KBM-7 (cell line): ENCODE measurements at regions not wholly inside any gene's neighbourhood (a gene's known extent, or its start where the extent isn't known, plus 50 kb on each side); places are given as distances from the start of the nearest gene placed in this dataset.

ENCODE experiments used
- DNase-seq: peaks from one replicate; pipeline ENCODE4 v3.0.0-alpha.2; 2015
- in situ Hi-C: fragments of 300-500 bp; cut with MboI; formaldehyde crosslinking; loops from 2 replicates; pipeline ENCODE4 v1.14.3; 2020; ENCODE audit warnings: low sequenced_read_pairs, low pct_unique_long_range_greater_than_20kb, mixed read lengths

DNA sequence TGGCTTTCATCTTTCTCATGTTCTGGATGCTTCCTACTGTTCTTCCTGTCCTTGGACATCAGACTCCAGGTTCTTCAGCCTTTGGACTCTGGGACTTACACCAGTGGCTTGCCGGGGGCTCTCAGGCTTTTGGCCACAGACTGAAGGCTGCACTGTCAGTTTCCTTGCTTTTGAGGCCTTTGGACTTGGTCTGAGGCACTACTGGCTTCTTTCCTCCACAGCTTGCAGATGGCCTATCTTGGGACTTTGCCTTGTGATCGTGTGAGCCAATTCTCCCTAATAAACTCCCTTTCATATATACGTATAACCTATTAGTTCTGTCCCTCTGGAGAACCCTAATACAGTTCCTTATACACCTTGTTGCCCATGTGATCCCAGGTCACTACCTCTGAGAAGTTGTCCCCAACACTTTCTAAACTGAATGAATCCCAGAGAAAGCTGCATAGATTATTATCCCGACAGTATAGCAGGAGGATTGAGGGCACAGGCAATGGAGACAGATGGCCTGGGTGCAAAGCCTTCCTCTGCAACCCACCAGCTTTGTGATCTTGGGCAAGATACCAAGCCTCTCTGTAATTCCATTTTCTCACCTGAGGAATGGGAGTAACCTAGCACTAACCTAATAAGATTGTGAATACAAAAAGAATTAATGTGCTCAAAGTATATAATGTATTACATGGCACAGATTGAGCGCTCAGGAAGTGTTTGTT is 449.6 kb upstream of the BRINP1 start:
- DNase-seq: no peak
- in situ Hi-C loops: no loop called here

DNA sequence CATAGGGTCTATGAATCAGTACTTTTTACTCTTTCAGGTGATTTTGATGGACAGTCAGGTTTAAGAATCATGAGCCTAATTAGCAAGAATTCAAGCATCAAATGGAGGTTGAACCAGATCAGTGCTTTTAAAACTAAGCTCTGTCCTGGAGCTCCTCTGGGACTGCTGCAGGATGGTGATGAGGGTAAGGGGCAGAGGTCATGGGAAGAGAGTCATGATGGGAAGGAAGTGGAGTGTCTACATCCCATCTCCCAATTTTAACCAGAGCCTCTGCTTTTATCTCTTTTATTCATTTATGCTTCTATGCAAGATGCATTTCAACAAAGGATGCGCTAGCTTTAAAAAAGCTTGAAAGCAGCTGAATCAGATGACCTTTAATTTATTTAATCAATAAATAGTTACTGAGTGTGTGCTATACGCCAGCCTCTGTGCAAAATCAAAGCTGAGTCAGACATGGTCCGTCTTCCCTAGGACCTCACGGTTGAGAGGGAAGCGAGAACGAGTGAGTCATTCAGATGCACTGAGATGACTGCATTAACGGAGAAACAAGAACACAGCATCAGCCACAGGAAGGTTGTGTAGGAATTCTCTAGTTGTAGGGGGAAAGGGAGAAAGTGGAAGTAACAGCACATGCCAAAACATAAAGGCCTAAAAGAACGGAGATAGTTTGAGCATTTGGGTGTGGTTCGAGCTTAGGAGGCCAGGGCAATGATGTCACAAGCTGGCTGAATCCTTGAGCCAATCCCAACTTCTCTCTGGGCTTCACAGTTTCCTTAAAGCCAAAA is 441.6 kb upstream of the BRINP1 start:
- in situ Hi-C loops: no loop called here
- no peak for DNase-seq

- DNase-seq: no peak
- in situ Hi-C loops: no loop called here
These were observed 434.4 kb upstream of the BRINP1 start for GRCh38 chr9:119803679-119804078.

GRCh38 chr9:119802621-119803020 is 433.4 kb upstream of the BRINP1 start:
- DNase-seq: no peak
- in situ Hi-C loops: no loop called here

- DNase-seq: no peak
- in situ Hi-C loops: no loop called here
These were observed 432.9 kb upstream of the BRINP1 start for GRCh38 chr9:119802133-119802532.

DNA sequence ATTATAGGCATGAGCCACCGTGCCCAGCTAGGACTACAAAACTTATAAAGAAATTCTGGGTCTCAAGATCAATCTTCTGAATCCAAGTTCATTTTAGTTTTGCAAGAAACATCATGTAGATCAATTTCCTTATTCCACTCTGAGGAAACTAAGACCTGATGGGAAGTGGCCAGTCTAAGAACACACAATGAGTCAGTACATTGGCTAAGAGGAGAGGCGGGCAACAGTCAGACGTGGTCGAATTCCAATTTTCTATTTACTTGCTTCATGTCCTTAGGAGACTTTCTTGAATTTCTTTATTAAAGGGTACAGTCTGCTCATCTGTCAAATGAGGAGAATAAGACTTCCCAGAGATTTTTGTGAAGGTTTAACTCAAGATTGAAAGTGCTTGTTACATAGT is 432.1 kb upstream of the BRINP1 start:
- in situ Hi-C loops: no loop called here
- no peak for DNase-seq

DNA sequence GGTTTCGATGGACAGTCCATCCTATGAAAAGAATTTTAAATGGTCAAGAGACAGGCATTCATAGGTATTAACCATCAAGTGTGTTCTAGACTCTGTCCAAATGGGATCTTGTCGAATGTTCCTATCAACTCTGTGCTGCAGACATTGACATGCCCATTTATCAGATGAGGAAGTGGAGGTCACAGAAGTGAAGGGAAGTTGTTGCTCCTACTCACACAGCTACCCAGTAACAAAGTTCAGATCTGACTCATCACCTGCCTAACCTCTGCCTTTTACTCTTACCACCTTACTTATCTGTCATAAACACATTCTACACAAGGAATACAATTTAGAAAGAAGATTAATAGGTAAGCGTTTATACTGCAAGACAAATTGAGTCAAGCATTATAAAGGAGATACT is 426.2 kb upstream of the BRINP1 start:
- in situ Hi-C loops: no loop called here
- DNase-seq: no peak

- in situ Hi-C loops: no loop called here
- DNase-seq: no peak
These were observed 425.6 kb upstream of the BRINP1 start for GRCh38 chr9:119794836-119795235.

GRCh38 chr9:119793218-119793617 is 424.0 kb upstream of the BRINP1 start:
- no peak for DNase-seq
- in situ Hi-C loops: no loop called here

GRCh38 chr9:119792242-119792641 is 423.0 kb upstream of the BRINP1 start:
- in situ Hi-C loops: no loop called here

GRCh38 chr9:119789987-119790386 is 420.8 kb upstream of the BRINP1 start:
- no peak for DNase-seq
- in situ Hi-C loops: no loop called here

More at GRCh38 chr9:119792242-119792641, 423.0 kb upstream of the BRINP1 start:
- DNase-seq: no peak

GRCh38 chr9:119788921-119789320 is 419.7 kb upstream of the BRINP1 start:
- in situ Hi-C loops: no loop called here

GRCh38 chr9:119781886-119782285 is 412.7 kb upstream of the BRINP1 start:
- DNase-seq: no peak
- in situ Hi-C loops: no loop called here

More at GRCh38 chr9:119788921-119789320, 419.7 kb upstream of the BRINP1 start:
- DNase-seq: no peak

GRCh38 chr9:119775410-119775809 is 406.2 kb upstream of the BRINP1 start:
- in situ Hi-C loops: no loop called here
- DNase-seq: no peak

- in situ Hi-C loops: no loop called here
- no peak for DNase-seq
These were observed 404.6 kb upstream of the BRINP1 start for GRCh38 chr9:119773823-119774222.

- in situ Hi-C loops: no loop called here
- no peak for DNase-seq
These were observed 402.1 kb upstream of the BRINP1 start for GRCh38 chr9:119771341-119771740.

DNA sequence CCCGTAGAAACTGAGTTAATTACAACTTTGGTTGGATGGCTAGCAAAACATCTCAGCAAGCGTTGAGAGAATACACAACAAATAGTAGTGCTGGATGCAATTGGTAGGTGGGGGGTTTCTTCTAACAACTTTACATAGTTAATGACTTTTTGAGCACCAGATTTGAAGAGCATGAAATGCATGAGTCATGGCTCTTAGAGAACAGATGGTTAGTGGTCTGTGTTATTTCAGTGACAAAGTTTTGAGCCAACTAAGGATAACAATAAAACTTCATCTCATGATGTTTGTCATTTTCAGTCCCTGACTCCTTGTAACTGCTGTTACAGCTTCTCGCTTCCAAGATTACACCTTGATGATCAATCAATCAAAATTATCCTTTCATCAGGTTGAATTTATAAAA is 399.0 kb upstream of the BRINP1 start:
- DNase-seq: no peak

GRCh38 chr9:119765632-119766175 is 396.5 kb upstream of the BRINP1 start:
- in situ Hi-C loops: no loop called here
- no peak for DNase-seq

More for the DNA sequence above, 399.0 kb upstream of the BRINP1 start:
- in situ Hi-C loops: no loop called here

DNA sequence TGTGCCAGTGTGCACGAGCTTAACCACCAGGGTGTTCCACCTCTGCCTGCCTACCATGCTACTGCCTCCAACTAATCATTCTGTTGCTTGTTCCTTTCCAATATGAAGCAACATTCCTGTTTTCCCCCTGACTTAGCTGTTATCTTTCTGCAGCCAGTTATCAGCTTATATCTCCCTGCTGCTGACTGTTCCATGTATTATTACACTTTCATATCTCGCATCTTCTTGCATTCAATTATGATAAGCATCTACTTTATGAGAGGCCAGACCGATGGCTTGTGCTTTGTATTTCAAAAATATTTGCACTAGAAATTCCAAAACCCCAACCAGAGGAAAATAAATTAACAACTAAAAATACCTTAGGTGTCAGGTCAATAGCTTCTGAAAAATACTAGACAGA is 394.0 kb upstream of the BRINP1 start:
- in situ Hi-C loops: no loop called here
- no peak for DNase-seq

GRCh38 chr9:119761812-119762211 is 392.6 kb upstream of the BRINP1 start:
- in situ Hi-C loops: no loop called here
- no peak for DNase-seq
